ENCODE measurements at regions not wholly inside any gene's neighbourhood (a gene's known extent, or its start where the extent isn't known, plus 50 kb on each side); places are given as distances from the start of the nearest gene placed in this dataset.
"Not testable (repeated sequence)": the region's sequence is repeated elsewhere in the genome, so short reads cannot be mapped to it uniquely, and the experiment has no call there.

DNA sequence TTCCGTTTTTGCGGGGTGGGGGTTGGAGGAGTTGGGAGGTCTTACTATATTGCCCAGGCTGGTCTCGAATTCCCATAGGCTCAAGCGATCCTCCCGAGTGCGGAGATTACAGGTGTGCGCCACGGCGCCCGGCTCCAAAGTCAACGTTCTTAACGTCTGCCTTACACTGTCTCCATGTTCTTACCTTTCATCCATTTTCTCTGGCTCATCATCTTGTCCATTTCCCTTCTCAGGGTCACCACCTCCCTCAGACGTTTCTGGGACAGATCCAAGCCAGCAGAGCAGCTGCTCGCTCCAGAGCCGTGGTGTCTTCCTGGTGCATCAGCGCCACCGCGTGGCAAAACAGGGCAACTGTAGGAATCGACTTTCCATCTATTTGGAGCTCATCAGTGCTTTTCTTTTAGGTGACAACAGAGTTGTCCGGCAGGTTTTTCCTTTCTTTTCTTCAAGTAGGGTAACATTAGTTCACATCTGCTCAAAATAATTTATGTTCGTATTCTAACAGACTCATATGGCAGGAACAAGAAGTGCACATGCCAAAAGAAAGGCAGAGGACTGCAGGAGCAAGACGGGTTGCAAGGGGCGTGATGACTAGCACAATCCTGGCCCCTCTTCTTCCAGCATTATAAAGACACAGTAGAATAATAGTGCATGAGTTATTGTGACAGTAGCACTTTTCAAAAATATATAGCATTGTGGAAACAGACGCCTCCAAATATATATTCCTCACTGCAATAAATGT, 103.1 kb upstream of the ABCC4 start:
- DNase-seq (ENCODE audit: extremely low read depth, low read depth): peak; percentile 18
- TF ChIP-seq, protein P1, sequence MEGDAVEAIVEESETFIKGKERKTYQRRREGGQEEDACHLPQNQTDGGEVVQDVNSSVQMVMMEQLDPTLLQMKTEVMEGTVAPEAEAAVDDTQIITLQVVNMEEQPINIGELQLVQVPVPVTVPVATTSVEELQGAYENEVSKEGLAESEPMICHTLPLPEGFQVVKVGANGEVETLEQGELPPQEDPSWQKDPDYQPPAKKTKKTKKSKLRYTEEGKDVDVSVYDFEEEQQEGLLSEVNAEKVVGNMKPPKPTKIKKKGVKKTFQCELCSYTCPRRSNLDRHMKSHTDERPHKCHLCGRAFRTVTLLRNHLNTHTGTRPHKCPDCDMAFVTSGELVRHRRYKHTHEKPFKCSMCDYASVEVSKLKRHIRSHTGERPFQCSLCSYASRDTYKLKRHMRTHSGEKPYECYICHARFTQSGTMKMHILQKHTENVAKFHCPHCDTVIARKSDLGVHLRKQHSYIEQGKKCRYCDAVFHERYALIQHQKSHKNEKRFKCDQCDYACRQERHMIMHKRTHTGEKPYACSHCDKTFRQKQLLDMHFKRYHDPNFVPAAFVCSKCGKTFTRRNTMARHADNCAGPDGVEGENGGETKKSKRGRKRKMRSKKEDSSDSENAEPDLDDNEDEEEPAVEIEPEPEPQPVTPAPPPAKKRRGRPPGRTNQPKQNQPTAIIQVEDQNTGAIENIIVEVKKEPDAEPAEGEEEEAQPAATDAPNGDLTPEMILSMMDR (IDR thresholded peaks at IDR 0.05; ENCODE audit: low read depth, low read length): peak; percentile 86

DNA sequence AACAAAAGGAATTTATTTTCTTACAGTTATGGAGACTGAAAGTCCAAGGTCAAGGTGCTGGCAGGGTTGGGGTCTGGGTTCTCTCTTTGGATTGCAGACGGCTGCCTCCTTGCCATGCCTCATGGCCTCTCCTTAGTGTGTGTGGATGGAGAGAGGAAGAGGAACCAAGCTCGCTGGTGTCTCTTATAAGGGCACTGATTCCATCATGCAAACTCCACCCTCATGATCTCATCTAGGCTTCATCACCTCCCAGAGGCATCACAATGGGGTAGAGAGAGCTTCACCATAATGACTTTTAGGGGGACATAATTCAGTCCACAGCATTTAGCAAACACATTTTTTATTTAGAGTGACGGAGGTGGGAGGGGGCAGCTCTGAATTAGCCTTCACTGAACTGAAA, 104.9 kb upstream of the ABCC4 start:
- no peak for DNase-seq (ENCODE audit: extremely low read depth, low read depth)
- TF ChIP-seq, protein P1 (IDR thresholded peaks at IDR 0.05; ENCODE audit: low read depth, low read length): no peak

DNA sequence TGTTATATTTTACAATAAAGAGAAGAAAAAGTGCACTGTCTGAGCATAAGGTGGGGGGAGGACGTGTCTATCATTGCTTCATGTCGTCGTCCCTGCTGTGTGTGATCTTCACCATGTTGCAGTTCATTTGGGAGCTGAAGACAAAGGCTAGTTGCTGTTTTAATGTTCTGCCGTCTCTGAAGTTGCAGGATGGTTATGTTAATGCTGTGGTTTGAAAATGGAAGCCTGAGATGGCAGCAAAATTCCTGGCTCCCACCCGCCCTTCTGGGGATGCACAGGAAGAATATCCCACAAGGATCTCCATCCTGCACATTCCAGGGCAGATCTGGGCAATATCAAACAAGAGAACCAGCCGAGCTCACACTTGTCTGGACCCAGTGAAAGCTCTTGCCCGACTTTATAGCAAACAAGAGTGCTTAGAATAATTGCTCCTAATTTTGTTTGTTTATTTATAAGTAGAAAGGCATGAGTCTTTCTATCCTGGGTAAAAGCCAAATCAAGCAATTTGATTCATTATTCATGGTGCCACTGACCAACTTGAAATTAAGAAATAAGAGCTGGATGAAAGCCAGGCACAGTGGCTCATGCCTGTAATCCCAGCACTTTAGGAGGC, 110.3 kb upstream of the ABCC4 start:
- TF ChIP-seq, protein P1 (IDR thresholded peaks at IDR 0.05; ENCODE audit: low read depth, low read length): no peak
- peak; percentile 0 for DNase-seq (ENCODE audit: extremely low read depth, low read depth)

DNA sequence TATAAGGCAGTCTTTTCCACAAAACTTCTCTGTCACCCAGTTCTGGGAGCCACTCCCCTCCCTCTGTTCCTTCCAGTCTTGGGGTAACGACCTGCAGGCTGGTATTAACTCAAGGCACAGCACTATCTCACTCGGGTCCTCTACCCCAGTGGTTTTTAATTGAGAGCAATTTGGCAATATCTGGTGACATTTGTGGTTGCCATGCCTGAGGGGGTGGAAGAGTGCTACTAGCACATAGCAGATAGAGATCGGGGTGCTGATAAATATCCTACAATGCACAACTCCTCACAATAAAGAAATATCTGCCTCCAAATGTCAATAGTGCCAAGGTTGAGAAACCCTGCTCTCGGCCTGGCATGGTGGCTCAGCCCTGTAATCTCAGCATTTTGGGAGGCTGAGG, 117.7 kb upstream of the ABCC4 start:
- TF ChIP-seq, protein P1 (IDR thresholded peaks at IDR 0.05; ENCODE audit: low read depth, low read length): no peak
- no peak for DNase-seq (ENCODE audit: extremely low read depth, low read depth)

DNA sequence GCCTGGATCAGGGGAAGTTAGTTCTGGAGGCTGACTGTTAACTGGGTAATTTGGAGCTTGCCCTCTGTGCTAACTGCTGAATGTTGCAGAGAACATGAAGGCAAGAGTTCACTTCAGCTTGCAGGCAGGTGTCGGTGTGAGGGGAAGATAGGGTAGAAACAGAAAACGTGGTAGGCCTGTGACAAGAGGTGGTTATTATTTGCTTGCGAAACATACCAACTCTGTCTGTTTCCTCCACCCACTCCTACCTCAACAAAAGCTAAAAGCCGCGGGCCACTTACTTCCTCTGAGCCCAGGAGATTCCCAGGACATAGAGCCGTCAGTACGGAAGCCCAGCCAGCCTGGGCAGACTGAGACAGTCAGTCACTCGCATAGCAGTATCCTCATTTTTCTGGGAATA, 119.2 kb upstream of the ABCC4 start:
- no peak for DNase-seq (ENCODE audit: extremely low read depth, low read depth)
- TF ChIP-seq, protein P1 (IDR thresholded peaks at IDR 0.05; ENCODE audit: low read depth, low read length): no peak

DNA sequence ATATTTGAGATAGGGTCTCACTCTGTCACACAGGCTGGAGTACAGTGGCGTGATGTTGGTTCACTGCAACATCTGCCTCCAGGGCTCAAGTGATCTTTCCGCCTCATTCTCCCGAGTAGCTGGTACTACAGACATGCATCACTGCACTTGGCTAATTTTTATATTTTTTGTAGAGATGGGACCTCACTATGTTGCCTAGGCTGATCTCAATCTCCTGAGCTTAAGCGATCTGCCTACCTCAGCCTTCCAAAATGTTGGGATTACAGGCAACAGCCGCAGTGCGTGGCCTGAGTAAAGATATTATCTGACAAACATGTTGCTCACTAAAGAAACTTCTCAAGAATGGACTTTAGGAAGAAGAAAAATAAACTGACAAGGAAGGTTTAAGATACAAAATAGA, 125.4 kb upstream of the ABCC4 start:
- no peak for DNase-seq (ENCODE audit: extremely low read depth, low read depth)
- TF ChIP-seq, protein P1 (IDR thresholded peaks at IDR 0.05; ENCODE audit: low read depth, low read length): no peak

DNA sequence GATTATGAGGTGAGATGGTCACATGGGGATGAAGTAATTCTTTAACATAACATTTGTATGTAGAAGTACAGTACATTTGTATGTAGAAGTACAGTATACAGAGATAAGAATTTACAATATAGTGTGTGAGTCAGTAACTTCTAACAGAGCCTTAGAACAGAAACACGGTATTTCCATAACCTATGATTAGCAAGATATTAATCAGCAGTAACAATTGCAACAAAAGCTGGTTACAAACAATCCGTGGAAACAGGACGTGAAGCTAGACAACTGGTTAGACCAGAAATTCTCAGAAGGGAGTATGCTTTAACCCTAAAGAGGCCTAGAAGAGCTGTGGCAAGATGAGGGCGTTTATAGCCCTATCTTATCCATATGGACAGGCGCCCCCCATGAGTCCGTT, 122.0 kb upstream of the CLDN10 start:
- DNase-seq (ENCODE audit: extremely low read depth, low read depth): not testable (repeated sequence)

DNA sequence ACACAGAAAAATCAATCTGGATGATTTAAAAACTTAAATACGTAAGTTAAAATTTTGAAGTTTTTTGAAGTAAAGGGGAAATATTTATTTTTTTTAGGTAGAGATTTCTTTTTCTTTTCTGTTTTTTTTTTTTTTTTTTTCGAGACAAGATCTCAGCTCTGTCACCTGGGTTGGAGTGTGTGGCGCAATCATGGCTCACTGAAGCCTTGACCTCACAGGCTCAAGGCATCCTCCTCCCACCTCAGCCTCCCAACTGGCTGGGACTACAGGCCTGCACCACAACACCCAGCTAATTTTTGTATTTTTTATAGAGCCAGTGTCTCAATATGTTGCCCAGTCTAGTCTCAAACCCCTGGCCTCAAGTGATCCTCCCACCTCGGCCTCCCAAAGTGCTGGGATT, 120.4 kb upstream of the CLDN10 start:
- TF ChIP-seq, protein P1 (IDR thresholded peaks at IDR 0.05; ENCODE audit: low read depth, low read length): no peak
- no peak for DNase-seq (ENCODE audit: extremely low read depth, low read depth)

Data from AG09319 (cell line).